Ascending aorta (tissue), 2 donors: ENCODE measurements at regions not wholly inside any gene's neighbourhood (a gene's known extent, or its start where the extent isn't known, plus 50 kb on each side); places are given as distances from the start of the nearest gene placed in this dataset.

Experiments used
- DNase-seq, 2 donors: peaks; one replicate each; pipeline ENCODE4 v3.0.0-alpha.2; 2019; ENCODE audit warnings: low spot score in 2 of 2
- H3K27ac ChIP-seq, 2 donors: fragments of 200-600 bp; sonication (generic); one replicate each; pipeline ENCODE4 v1.5.1; 2016 to 2017; ENCODE audit warnings: mild to moderate bottlenecking in 1 of 2
- H3K27me3 ChIP-seq: fragments of 200-600 bp; sonication (generic); one replicate; pipeline ENCODE4 v1.5.1; 2017
- H3K36me3 ChIP-seq, 2 donors: fragments of 200-600 bp; sonication (generic); one replicate each; pipeline ENCODE4 v1.5.1; 2016
- H3K4me1 ChIP-seq, 2 donors: fragments of 200-600 bp; sonication (generic); one replicate each; pipeline ENCODE4 v1.5.1; 2016 to 2017; ENCODE audit warnings: mild to moderate bottlenecking in 1 of 2
- H3K4me3 ChIP-seq, 2 donors: fragments of 200-600 bp; sonication (generic); one replicate each; pipeline ENCODE4 v1.5.1; 2016 to 2017; ENCODE audit warnings: mild to moderate bottlenecking in 1 of 2
- H3K9me3 ChIP-seq, 2 donors: fragments of 200-600 bp; sonication (generic); one replicate each; pipeline ENCODE4 v1.5.1; 2016
- intact Hi-C: fragments of 100-400 bp; cut with DNase I; formaldehyde crosslinking; loops from one replicate; pipeline ENCODE4 v1.15.1; 2023
- TF ChIP-seq, protein P1 (sequence below), 3 experiments: fragments of 200-600 bp in 2 of 3; fragments of 450-650 bp in 1 of 3; sonication (generic) in 2 of 3; IDR thresholded peaks; one replicate each; pipeline ENCODE4 v1.5.1; 2016 to 2019; ENCODE audit warnings: antibody characterized with exemption in 3 of 3, mild to moderate bottlenecking in 1 of 3, moderate library complexity in 1 of 3

DNA sequence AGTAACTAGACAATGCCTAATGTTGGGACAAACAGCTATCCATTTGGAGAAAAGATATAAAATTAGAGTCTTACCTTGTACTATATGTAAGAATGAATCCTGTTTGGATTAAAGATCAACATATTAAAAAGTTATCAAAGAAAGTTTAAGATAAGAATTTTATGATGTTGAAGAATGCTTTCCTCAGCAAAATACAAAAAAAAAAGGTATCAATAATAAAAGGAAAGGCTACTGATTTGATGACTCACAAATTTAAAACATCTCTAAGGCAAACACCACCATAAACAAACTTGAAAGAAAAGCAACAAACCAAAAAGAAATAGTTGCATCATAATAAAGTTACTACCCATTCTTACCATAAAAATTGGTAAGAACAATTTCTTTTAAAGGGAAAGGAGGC lies 92.7 kb downstream of the C1D start:
- Histone ChIP-seq H3K4me1 (peaks cover 0 to 4% of the 10 kb centered on the region in 2 donors), H3K9me3 (no peaks in the 10 kb centered on the region), H3K27ac (no peak overlapping the region), H3K27me3 (no peaks in the 10 kb centered on the region), H3K4me3 (no peak overlapping the region), H3K36me3 (no peaks in the 10 kb centered on the region)
- TF ChIP-seq, protein P1, sequence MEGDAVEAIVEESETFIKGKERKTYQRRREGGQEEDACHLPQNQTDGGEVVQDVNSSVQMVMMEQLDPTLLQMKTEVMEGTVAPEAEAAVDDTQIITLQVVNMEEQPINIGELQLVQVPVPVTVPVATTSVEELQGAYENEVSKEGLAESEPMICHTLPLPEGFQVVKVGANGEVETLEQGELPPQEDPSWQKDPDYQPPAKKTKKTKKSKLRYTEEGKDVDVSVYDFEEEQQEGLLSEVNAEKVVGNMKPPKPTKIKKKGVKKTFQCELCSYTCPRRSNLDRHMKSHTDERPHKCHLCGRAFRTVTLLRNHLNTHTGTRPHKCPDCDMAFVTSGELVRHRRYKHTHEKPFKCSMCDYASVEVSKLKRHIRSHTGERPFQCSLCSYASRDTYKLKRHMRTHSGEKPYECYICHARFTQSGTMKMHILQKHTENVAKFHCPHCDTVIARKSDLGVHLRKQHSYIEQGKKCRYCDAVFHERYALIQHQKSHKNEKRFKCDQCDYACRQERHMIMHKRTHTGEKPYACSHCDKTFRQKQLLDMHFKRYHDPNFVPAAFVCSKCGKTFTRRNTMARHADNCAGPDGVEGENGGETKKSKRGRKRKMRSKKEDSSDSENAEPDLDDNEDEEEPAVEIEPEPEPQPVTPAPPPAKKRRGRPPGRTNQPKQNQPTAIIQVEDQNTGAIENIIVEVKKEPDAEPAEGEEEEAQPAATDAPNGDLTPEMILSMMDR (IDR thresholded peaks at IDR 0.05): no peak
- intact Hi-C loops: no loop called here
- DNase-seq: no peak

DNA sequence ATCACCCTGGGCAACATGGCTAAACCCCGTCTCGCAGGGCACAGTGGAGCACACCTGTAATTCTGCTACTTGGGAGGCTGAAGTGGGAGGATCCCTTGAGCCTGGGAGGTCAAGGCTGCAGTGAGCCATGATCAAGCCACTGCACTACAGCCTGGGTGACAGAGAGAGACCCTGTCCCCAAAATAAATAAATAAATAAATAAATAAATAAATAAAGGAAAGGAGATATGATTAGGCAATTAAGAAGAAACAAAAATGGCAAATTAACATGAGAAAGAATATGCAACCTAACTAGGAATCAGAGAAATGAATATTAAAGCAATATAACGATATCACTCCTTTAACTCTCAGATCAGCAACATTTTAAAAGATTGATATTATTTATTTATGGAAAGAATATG lies 92.3 kb downstream of the C1D start:
- Histone ChIP-seq H3K4me1 (peaks cover 0 to 4% of the 10 kb centered on the region in 2 donors), H3K4me3 (no peak overlapping the region), H3K36me3 (no peaks in the 10 kb centered on the region), H3K27me3 (no peaks in the 10 kb centered on the region), H3K27ac (no peak overlapping the region), H3K9me3 (no peaks in the 10 kb centered on the region)
- DNase-seq: no peak
- intact Hi-C loops: no loop called here
- TF ChIP-seq, protein P1 (IDR thresholded peaks at IDR 0.05): no peak

DNA sequence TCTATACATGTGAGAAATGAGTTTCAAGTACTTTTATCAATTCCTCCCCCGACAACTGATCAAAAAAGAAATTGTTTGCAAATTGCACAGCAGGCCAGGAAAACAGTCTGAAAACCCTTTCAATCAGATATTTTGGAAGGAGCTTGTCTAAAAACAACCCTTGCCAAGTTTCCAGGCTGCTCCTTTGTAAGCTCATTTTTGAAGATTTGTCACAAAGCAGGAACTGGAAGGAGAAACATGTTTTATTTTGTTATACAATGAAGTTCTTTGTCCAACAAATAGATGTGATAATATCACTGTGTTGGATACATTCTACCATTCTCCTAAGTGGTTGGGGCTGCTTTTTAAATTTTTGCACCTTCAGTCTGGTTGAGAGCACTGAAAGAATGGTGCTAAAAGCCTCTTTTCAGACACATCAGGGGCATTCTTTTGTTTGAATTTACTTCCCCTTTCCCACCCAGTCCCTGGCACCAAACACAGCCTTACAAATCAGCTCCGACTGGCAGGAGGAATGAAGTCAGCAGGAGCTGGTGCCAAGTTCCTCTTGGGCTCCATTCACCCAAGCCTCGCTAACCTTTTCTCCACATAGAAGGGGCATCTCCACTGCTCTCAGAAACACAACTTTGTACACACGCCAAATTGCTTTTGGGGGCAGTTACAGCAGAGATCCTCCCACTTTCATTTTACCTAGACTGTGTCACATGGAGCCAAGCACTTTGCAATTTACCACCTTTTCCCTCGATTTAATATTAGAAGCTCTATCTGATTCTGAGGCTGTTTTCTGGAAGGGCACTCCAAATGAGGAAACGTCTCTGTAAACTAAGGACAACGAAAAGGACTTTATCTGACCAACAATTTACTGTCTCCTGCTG lies 88.0 kb downstream of the C1D start:
- H3K4me3 ChIP-seq: peak overlapping the region in 1 of 2 donors; percentile 35
- H3K27ac ChIP-seq: peak overlapping the region; percentile 70 to 76
- peaks cover 0 to 4% of the 10 kb centered on the region in 2 donors for H3K4me1 ChIP-seq
- DNase-seq: peak; percentile 10 to 83
- no peaks in the 10 kb centered on the region for H3K27me3 ChIP-seq
- intact Hi-C loops: no loop called here
- H3K36me3 ChIP-seq: no peaks in the 10 kb centered on the region
- TF ChIP-seq, protein P1 (IDR thresholded peaks at IDR 0.05): no peak
- H3K9me3 ChIP-seq: no peaks in the 10 kb centered on the region

DNA sequence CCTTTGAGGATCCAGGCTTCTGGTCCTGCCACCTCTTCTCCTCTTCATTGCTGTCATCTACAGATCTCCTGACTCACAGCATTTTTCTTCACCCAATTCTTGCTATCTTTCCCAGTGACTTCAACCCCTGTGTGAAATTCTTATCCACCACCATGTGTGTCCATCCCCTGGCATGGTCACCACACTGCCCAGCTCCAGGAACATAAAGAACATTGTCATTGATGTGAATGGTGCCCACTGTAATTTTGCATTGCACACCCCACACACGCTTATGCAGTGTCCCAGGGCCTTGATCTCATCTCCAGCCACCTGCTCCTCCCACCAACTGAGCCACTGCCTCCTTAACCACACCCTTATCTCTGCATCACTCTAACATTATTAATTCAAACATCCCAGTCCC lies 85.3 kb downstream of the C1D start:
- peaks cover 7 to 9% of the 10 kb centered on the region in 2 donors for H3K9me3 ChIP-seq
- H3K27ac ChIP-seq: no peak overlapping the region
- peaks cover 0 to 4% of the 10 kb centered on the region in 2 donors for H3K4me1 ChIP-seq
- TF ChIP-seq, protein P1 (IDR thresholded peaks at IDR 0.05): no peak
- H3K27me3 ChIP-seq: no peaks in the 10 kb centered on the region
- intact Hi-C loops: no loop called here
- H3K36me3 ChIP-seq: no peaks in the 10 kb centered on the region
- H3K4me3 ChIP-seq: no peak overlapping the region
- no peak for DNase-seq

DNA sequence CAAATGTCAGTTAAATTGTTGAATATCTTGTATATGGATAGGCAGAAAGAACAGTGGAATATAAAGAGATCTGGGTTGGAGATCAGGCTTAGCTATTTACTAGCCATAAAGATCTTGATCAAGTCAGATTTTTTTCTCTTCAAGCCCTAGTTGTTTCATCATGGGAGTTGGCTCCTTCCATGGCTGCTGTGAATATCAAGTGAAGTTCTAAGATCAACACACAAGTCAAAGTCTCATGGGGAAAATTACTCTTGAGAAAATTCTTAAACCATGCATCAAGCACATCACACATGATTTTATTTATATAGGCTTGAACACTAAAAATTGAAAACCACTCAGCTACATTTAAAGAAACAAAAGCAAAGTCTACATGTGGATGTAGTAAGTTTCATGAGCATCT lies 79.8 kb downstream of the C1D start:
- no peaks in the 10 kb centered on the region for H3K4me1 ChIP-seq
- H3K27me3 ChIP-seq: no peaks in the 10 kb centered on the region
- no peak overlapping the region for H3K4me3 ChIP-seq
- H3K9me3 ChIP-seq: peaks cover 7 to 9% of the 10 kb centered on the region in 2 donors
- DNase-seq: no peak
- TF ChIP-seq, protein P1 (IDR thresholded peaks at IDR 0.05): no peak
- no peak overlapping the region for H3K27ac ChIP-seq
- no peaks in the 10 kb centered on the region for H3K36me3 ChIP-seq
- intact Hi-C loops: no loop called here
